ENCODE measurements at regions not wholly inside any gene's neighbourhood (a gene's known extent, or its start where the extent isn't known, plus 50 kb on each side); places are given as distances from the start of the nearest gene placed in this dataset.
"Not testable (repeated sequence)": the region's sequence is repeated elsewhere in the genome, so short reads cannot be mapped to it uniquely, and the experiment has no call there.

DNA sequence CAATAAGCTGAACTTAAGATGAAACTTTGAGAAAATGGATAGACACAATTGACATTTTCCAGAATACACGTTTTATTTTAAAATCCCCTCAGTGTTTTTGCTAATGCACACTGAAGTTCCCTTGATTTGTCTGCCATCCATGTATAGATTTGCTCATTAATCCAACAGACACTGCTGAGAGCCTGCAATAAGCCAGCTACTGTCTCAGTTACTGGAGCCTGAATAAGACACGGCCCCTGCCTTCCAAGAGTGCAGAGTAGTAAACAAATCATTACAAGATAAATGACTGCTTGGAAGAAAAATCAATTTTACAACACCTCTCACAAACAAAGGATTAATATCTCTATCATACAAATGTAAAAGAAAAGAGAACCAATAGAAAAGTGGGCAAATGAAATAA lies 130.1 kb downstream of the TLR5 start:
- Mint-ChIP-seq H3K4me3 (no peak overlapping the region), H3K4me1 (no peaks in the 10 kb centered on the region), H3K27me3 (peaks cover 31% of the 10 kb centered on the region), H3K27ac (no peak overlapping the region), H3K36me3 (ENCODE audit: low read depth) (peaks cover 2% of the 10 kb centered on the region)
- H3K9me3 ChIP-seq (ENCODE audit: control insufficient read depth, low read length, poor library complexity, severe bottlenecking): no peaks in the 10 kb centered on the region
- DNase-seq (no peak), ATAC-seq (no peak)

DNA sequence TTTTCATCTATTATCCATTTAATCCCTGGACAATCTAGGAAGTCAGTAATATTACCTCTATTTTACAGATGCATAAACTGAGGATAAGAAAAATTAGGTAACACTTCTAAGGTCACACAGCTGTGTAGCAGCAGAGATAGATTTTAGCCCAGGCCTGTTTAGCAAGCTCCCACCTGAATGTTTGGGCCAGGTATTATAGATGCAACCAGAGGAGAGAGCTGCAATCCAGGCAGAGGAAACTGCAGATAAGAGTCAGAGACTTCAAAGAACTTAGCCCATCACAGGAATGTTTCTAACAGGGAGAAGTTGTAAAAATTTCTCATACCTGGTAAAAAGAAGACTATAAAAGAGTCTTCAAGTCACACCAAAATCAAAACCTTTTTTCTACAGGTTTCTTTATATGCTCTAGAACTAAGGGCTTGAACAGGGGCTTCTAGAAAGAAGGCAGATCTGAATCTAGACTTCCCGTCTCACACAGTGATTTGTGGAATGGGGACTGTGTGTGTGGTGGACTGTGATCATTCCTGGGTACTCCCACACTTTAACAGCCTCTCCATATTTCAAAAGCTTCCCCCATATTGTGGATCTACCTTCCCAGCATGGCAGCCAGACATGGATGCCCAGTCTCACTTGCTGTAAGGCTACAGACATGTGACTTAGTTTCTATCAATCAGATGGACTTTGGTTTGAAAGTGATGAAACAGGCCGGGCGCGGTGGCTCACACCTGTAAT lies 128.7 kb downstream of the TLR5 start:
- ATAC-seq (no peak), DNase-seq (no peak)
- peaks cover 2% of the 10 kb centered on the region for H3K36me3 Mint-ChIP-seq (ENCODE audit: low read depth)
- no peak overlapping the region for H3K27ac Mint-ChIP-seq
- no peak overlapping the region for H3K4me3 Mint-ChIP-seq
- H3K27me3 Mint-ChIP-seq: peaks cover 26% of the 10 kb centered on the region
- no peaks in the 10 kb centered on the region for H3K9me3 ChIP-seq (ENCODE audit: control insufficient read depth, low read length, poor library complexity, severe bottlenecking)
- no peaks in the 10 kb centered on the region for H3K4me1 Mint-ChIP-seq

GRCh38 chr1:223016381-223016780 lies 126.7 kb downstream of the TLR5 start:
- DNase-seq: no peak
- Mint-ChIP-seq H3K4me3 (no peak overlapping the region), H3K36me3 (ENCODE audit: low read depth) (peaks cover 2% of the 10 kb centered on the region), H3K27me3 (peaks cover 19% of the 10 kb centered on the region), H3K27ac (no peak overlapping the region), H3K4me1 (no peaks in the 10 kb centered on the region)
- ATAC-seq: no peak
- no peaks in the 10 kb centered on the region for H3K9me3 ChIP-seq (ENCODE audit: control insufficient read depth, low read length, poor library complexity, severe bottlenecking)

GRCh38 chr1:223016890-223017289 lies 126.2 kb downstream of the TLR5 start:
- H3K9me3 ChIP-seq (ENCODE audit: control insufficient read depth, low read length, poor library complexity, severe bottlenecking): no peaks in the 10 kb centered on the region
- DNase-seq: no peak
- H3K27me3 Mint-ChIP-seq: peaks cover 17% of the 10 kb centered on the region
- H3K4me3 Mint-ChIP-seq: no peak overlapping the region
- no peak overlapping the region for H3K27ac Mint-ChIP-seq
- H3K36me3 Mint-ChIP-seq (ENCODE audit: low read depth): peaks cover 2% of the 10 kb centered on the region
- H3K4me1 Mint-ChIP-seq: no peaks in the 10 kb centered on the region
- ATAC-seq: no peak

DNA sequence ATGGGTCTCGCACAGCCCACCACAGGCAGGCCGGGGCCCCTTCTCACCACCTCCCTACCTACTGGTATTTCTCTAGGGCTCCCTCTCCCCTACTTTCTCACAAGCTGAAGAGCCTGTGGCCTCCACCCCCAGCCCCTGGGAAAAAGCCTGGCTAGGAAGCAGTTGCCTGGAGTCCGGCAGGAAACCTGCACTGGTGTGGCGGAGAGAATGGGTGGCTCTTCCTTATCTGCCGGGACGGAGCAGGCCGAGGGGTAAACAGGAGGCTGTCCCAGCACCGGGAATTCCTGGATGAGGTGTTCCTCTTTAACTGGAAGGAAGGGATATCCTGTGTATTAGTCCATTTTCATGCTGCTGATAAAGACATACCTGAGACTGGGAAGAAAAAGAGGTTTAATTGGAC lies 125.8 kb downstream of the TLR5 start:
- DNase-seq (no peak), ATAC-seq (no peak)
- no peak overlapping the region for H3K4me3 Mint-ChIP-seq
- no peaks in the 10 kb centered on the region for H3K9me3 ChIP-seq (ENCODE audit: control insufficient read depth, low read length, poor library complexity, severe bottlenecking)
- no peak overlapping the region for H3K27ac Mint-ChIP-seq
- peaks cover 2% of the 10 kb centered on the region for H3K36me3 Mint-ChIP-seq (ENCODE audit: low read depth)
- peaks cover 17% of the 10 kb centered on the region for H3K27me3 Mint-ChIP-seq
- no peaks in the 10 kb centered on the region for H3K4me1 Mint-ChIP-seq

DNA sequence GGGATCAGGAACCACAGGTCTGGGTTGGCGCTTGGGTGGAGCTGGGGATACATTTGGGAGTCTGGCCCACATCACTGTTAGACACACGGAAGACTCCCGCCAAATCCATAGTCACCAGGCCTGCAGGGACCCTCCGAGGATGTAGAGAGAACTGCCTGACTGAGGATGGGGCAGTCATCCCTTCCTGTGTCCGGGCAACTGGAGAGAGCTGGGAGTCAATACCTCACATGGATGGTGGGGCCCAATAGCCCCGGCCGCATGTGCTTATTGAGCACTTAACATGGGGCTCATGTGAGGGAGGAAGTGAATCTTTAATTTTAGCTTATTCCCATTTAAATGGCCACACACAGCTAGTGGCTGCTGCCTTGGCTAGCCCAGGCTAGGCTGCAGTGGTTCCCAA lies 124.5 kb downstream of the TLR5 start:
- Mint-ChIP-seq H3K4me1 (no peaks in the 10 kb centered on the region), H3K4me3 (no peak overlapping the region), H3K36me3 (ENCODE audit: low read depth) (peaks cover 2% of the 10 kb centered on the region), H3K27me3 (peaks cover 8% of the 10 kb centered on the region), H3K27ac (no peak overlapping the region)
- DNase-seq (no peak), ATAC-seq (no peak)
- no peaks in the 10 kb centered on the region for H3K9me3 ChIP-seq (ENCODE audit: control insufficient read depth, low read length, poor library complexity, severe bottlenecking)

DNA sequence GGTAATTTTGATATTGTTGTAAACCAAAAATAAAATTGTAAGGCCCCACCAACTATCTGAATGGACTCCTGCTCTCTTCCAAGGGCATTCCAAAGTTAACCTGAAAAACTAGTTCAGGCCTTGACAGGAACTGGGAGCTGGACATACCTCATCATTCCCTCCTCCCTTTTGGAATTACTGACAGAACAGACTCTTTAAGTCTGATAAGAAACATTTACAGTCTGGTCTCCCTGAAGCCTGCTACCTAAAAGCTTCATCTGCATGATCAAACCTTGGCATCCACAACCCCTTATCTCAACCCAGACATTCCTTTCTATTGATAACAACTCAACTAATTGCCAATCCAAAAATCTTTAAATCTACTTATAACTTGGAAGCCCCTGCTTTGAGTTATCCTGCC lies 123.8 kb downstream of the TLR5 start:
- Mint-ChIP-seq H3K36me3 (ENCODE audit: low read depth) (peaks cover 2% of the 10 kb centered on the region), H3K4me1 (no peaks in the 10 kb centered on the region), H3K27me3 (peaks cover 7% of the 10 kb centered on the region), H3K27ac (no peak overlapping the region), H3K4me3 (no peak overlapping the region)
- no peak for ATAC-seq
- no peaks in the 10 kb centered on the region for H3K9me3 ChIP-seq (ENCODE audit: control insufficient read depth, low read length, poor library complexity, severe bottlenecking)
- no peak for DNase-seq

DNA sequence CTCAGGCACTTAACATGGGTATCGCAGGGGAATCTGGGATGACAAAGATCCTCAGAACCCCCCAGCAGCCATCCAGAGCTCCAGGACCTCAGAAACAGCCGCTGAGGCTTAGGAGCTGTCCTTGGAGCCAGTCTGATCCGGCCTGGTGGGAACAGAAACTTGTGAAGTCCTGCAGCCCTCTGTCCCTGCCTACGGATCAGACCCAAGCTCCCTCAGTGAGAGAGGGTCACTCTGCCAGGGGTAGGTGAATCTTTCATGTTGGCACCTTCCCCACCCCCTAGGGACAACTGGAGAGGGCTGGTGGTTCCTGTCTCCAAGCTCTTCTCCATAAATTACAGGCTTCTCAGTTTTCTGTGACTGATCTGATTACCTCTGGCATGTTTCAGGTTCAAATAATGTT lies 122.3 kb downstream of the TLR5 start:
- ATAC-seq (no peak), DNase-seq (no peak)
- no peak overlapping the region for H3K27ac Mint-ChIP-seq
- peaks cover 7% of the 10 kb centered on the region for H3K27me3 Mint-ChIP-seq
- H3K9me3 ChIP-seq (ENCODE audit: control insufficient read depth, low read length, poor library complexity, severe bottlenecking): no peaks in the 10 kb centered on the region
- H3K4me3 Mint-ChIP-seq: no peak overlapping the region
- no peaks in the 10 kb centered on the region for H3K4me1 Mint-ChIP-seq
- peaks cover 2% of the 10 kb centered on the region for H3K36me3 Mint-ChIP-seq (ENCODE audit: low read depth)

DNA sequence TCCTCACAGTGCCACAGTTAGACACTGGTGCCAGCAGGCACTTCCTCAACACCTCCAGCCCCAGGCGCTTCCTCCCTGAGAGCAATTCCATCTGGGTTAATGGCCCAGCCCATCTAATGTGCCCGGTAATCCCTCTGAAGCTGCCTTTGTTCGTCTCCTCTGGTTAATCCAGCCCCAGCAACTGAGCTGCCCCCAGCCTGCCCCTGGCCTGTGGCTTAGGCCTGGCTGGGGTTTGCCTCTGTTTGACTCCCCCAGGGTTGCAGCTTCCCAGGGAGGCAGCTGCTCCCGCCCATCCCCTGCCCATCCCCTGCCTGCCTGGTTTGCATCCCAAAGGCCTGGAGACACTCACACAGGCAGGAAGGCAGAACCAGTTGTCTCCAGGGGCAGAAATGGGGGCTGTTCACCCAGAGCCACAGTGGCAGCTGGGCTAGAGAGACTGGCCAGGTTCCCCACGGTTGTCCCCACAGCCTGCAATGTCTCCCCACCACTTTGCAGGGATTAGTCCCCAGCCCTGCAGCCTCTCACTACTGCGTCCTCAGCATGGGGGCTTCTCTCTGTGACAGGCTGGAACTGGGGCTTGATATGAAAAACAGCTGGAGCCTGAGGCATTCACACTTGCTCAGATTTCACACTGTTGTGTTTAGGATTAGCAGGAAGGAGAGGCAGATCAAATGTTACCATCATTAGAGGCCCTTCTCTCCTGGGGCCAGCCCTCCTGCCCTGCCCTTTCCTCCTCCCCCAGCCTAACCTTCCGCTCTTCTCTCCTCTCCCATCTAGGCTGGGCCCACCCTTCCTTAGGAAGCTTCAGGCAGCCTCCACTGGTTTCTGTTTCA lies 120.2 kb downstream of the TLR5 start:
- H3K27me3 Mint-ChIP-seq: no peaks in the 10 kb centered on the region
- DNase-seq (no peak), ATAC-seq (no peak)
- peaks cover 3% of the 10 kb centered on the region for H3K4me1 Mint-ChIP-seq
- H3K36me3 Mint-ChIP-seq (ENCODE audit: low read depth): peaks cover 2% of the 10 kb centered on the region
- H3K4me3 Mint-ChIP-seq: no peak overlapping the region
- no peaks in the 10 kb centered on the region for H3K9me3 ChIP-seq (ENCODE audit: control insufficient read depth, low read length, poor library complexity, severe bottlenecking)
- H3K27ac Mint-ChIP-seq: no peak overlapping the region

DNA sequence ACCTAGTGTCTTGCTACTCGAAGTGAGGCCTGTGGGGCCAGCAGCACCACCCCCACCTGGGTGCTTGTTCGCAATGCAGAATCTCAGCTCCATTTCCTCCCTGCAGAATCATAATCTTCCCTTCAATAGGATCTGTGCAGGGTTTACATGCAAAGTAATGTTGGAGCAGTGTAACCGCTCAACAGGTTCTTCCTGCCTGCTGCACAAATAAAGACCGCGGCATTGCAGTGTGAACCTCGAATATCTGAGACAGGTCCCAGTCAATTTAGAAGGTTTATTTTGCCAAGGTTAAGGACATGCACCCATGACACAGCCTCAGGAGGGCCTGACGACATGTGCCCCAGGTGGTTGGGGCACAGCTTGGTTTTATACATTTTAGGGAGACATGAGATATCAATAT lies 119.2 kb downstream of the TLR5 start:
- ATAC-seq (no peak), DNase-seq (no peak)
- H3K9me3 ChIP-seq (ENCODE audit: control insufficient read depth, low read length, poor library complexity, severe bottlenecking): no peaks in the 10 kb centered on the region
- Mint-ChIP-seq H3K27me3 (peaks cover 4% of the 10 kb centered on the region), H3K4me3 (no peak overlapping the region), H3K4me1 (peaks cover 3% of the 10 kb centered on the region), H3K27ac (no peak overlapping the region), H3K36me3 (ENCODE audit: low read depth) (peaks cover 5% of the 10 kb centered on the region)

GRCh38 chr1:223024486-223024885 lies 118.6 kb downstream of the TLR5 start:
- not testable (repeated sequence) for H3K4me1 Mint-ChIP-seq; H3K27ac Mint-ChIP-seq; H3K36me3 Mint-ChIP-seq (ENCODE audit: low read depth); H3K9me3 ChIP-seq (ENCODE audit: control insufficient read depth, low read length, poor library complexity, severe bottlenecking); H3K4me3 Mint-ChIP-seq; H3K27me3 Mint-ChIP-seq; DNase-seq; ATAC-seq

GRCh38 chr1:223025190-223025734 lies 117.8 kb downstream of the TLR5 start:
- H3K4me3 Mint-ChIP-seq, H3K27me3 Mint-ChIP-seq: not testable (repeated sequence)

GRCh38 chr1:223026639-223027038 lies 116.4 kb downstream of the TLR5 start:
- not testable (repeated sequence) for H3K4me1 Mint-ChIP-seq; H3K9me3 ChIP-seq (ENCODE audit: control insufficient read depth, low read length, poor library complexity, severe bottlenecking); ATAC-seq; H3K36me3 Mint-ChIP-seq (ENCODE audit: low read depth); DNase-seq; H3K27ac Mint-ChIP-seq; H3K4me3 Mint-ChIP-seq; H3K27me3 Mint-ChIP-seq

More at GRCh38 chr1:223025190-223025734, 117.8 kb downstream of the TLR5 start:
- not testable (repeated sequence) for H3K36me3 Mint-ChIP-seq (ENCODE audit: low read depth); H3K4me1 Mint-ChIP-seq; H3K9me3 ChIP-seq (ENCODE audit: control insufficient read depth, low read length, poor library complexity, severe bottlenecking); ATAC-seq; H3K27ac Mint-ChIP-seq; DNase-seq
